Skin of body (tissue), 1 donor: ENCODE measurements at regions not wholly inside any gene's neighbourhood (a gene's known extent, or its start where the extent isn't known, plus 50 kb on each side); places are given as distances from the start of the nearest gene placed in this dataset.
"Not testable (repeated sequence)": the region's sequence is repeated elsewhere in the genome, so short reads cannot be mapped to it uniquely, and the experiment has no call there.

Experiments used
- DNase-seq: peaks from one replicate; lab custom pipeline; 2025; lab: John Stamatoyannopoulos, UW

DNA sequence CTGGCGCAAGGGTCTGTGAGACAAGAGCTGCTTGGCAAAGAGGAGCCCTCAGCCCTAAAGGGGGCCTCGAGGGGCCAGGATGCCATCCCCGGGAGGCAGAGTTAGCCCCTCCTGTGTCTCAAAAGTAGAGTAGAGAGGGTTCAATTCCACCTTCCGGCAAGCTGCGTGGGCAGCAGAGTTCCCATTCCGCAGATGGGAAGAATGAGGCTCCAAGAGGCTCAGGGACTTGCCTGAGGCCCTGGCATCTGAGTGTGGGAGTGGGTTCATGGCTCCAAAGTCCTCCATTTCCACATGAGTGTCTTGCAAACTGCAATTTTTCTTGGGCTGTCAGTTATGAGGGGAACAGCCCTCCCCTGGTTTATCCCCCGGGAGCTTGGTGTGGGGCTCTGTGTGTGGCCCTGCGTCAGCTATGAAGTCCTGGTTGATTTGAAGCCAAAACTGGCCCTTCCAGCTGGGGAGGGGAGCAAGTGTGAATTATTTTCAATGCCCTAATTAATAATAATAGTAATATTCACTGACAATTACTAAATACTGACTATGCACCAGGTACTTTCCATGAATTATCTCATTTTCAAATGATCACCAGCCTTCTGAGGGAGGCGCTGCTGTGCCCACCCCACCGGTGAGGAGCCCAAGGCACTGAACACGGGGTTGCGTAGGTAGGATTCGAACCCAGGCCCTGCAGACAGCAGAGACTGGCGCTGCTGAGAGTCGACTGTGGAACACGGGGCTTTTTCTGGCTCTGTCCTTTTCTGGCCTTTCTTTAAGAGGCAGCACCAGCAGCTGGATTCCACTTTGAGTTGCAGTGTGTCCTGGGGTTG lies 153.0 kb upstream of the PTPN1 start:
- DNase-seq: no peak

- no peak for DNase-seq
Measured at GRCh38 chr20:50357783-50358161, 152.4 kb upstream of the PTPN1 start.

GRCh38 chr20:50358166-50358565 lies 152.0 kb upstream of the PTPN1 start:
- DNase-seq: no peak

GRCh38 chr20:50358971-50359370 lies 151.2 kb upstream of the PTPN1 start:
- DNase-seq: no peak

GRCh38 chr20:50359607-50360217 lies 150.5 kb upstream of the PTPN1 start:
- no peak for DNase-seq

GRCh38 chr20:50360218-50360672 lies 149.9 kb upstream of the PTPN1 start:
- DNase-seq: no peak

DNA sequence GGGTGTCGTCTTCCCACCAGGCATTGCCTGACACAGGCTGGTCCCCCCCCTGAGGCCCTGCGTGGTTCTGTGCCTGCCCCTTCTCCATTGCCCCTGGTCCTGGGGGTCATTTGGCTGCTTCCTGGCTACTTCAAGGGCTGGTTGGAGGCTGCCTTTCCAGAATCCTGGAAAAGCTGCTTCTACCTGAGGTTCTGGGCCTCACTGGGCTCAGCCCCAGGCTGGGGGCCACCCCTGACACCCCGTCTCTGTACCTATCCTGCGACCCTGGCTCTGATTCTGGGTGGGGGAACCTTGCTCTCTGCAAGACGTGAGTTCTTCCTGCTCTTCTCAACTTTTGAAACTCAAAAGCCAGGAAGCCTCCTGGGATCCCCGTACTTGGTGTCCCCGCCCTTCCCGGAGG lies 149.3 kb upstream of the PTPN1 start:
- DNase-seq: no peak

DNA sequence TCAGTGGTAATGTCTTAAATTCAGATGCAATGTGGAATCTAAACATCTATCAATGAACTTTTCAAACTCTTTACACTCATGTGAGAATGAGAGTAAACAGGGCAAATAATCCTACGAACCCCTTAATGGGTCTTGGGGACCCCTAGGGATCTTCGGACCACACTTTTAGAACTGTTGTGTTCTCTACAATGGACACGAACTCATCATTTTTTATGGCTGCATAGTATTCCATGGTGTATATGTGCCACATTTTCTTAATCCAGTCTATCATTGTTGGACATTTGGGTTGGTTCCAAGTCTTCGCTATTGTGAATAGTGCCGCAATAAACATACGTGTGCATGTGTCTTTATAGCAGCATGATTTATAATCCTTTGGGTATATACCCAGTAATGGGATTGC lies 148.0 kb upstream of the PTPN1 start:
- DNase-seq: not testable (repeated sequence)

GRCh38 chr20:50363027-50363426 lies 147.2 kb upstream of the PTPN1 start:
- no peak for DNase-seq

- no peak for DNase-seq
Measured at GRCh38 chr20:50363479-50363878, 146.7 kb upstream of the PTPN1 start.

GRCh38 chr20:50364542-50364941 lies 145.6 kb upstream of the PTPN1 start:
- no peak for DNase-seq

- no peak for DNase-seq
Measured at GRCh38 chr20:50366270-50367103, 143.7 kb upstream of the PTPN1 start.

DNA sequence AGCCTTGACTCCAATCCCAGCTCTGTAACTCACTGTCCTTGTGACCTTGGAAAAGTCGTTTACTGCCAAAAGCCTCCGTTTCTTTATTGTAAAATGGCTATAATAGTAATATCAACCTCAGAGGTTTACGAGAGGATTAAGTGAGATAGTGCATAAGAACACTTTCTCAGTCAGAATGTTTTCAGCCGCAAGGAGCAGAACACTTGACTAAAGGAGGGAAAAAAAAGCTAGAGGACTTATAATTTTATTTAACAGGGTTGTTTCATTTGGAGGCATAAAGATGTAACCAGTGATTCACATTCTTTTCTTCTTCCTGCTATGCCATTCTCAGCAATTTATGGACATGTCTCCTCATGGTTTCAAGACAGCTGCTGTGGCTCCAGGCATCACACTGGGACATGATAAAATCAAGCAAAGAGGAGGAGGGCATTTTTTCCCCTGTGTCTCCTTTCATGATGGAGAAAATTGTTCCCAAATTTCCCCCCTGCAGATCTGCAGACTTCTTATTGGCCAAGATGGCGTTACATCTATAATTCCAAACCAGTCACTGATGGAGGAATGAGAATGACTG lies 143.0 kb upstream of the PTPN1 start:
- no peak for DNase-seq

DNA sequence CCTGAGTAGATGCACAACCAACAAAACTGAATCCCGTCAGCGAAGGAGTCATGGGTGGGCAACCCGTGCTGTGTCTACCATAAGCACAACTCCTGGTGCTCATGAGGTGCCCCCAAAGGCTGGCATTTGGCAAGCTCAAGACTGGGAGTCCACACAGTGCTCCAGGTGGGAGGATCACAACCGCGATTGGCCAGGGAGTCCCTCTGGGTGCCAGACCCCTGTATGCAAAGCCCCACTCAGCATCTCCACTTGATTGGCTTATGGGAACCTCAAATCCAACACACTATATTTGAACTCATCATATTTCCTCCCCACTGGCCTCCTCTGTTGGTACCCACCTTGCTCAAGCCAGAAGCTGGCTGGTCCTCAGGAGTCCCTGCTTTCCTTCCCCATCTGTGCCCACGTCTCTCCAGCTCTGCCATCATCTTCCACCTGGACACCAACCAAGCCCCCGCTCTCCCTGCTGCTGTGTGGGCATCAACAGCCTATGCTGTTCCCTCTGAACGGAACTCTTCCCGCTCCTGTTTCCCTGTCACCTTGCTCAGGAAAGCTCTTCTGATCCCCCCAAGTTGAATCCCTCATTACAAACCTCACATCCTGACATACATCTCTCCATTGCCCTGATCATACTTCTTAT lies 142.3 kb upstream of the PTPN1 start:
- DNase-seq: no peak

DNA sequence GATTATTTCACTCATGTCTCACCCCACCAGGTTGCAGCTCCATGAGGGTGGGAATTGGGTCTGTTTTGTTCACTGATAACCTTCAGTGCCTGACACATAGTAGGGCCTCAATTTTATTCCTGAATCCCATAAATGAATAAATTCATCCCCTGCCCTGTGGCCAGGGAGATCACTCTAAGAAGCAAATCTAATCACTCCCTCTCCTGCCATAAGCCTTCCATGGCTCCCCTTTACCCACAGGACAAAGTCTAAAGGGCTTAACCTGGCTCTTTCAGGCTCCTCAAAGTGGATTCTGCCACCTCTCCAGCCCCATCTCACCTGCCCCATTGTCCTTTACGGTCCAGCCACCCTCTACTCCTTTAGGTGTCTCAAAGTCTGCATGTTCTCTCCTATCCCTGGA lies 141.8 kb upstream of the PTPN1 start:
- DNase-seq: no peak

- DNase-seq: no peak
Measured at GRCh38 chr20:50368813-50369224, 141.4 kb upstream of the PTPN1 start.

DNA sequence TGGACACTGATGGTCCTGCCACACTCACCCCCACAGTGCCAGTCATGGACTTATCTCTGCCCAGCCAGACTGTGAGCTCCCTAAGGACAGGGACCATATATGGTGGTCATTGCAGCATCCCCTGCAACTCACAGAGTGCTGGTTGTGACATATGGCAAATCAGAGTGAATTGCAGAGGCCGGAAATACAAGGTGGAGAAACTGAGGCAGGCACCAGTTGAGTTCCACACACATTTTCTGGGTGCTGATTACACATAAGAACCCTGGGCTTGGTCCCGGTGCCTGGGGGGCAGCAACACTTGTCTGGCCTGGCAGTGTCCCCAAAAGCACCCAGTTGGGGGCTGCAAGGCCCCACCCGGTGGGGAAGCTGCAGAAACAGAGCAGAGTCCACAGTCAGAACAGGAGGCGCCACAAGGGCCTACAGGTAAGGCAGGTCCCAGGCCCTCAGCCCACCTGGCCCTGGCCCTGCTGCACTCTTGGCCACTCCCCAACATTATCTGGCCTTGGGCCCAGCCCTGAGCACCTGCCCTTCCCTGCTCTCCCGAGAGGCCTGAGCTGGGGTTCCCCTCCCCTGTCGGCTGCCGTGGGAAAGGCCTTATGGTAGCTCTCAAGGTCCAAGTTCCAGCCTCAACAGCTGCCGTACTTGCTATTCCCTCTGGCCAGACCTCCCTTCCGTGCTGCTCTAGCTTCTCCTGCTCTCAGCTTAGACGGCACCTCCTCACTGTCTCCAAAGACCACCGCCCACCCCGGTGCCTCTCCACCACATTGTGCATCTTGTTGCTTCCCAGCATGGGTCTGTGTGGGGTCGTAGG lies 140.8 kb upstream of the PTPN1 start:
- DNase-seq: no peak

- no peak for DNase-seq
Measured at GRCh38 chr20:50370036-50370566, 140.1 kb upstream of the PTPN1 start.

- no peak for DNase-seq
Measured at GRCh38 chr20:50371878-50372769, 138.1 kb upstream of the PTPN1 start.
